MM.1S (cell line): ENCODE measurements at regions not wholly inside any gene's neighbourhood (a gene's known extent, or its start where the extent isn't known, plus 50 kb on each side); places are given as distances from the start of the nearest gene placed in this dataset.
"Not testable (repeated sequence)": the region's sequence is repeated elsewhere in the genome, so short reads cannot be mapped to it uniquely, and the experiment has no call there.

Source experiments
- EZH2 ChIP-seq: fragments of 300-600 bp; sonication (generic); optimal IDR thresholded peaks from 2 replicates; pipeline ENCODE3; 2017; ENCODE audit warnings: low read depth, mild to moderate bottlenecking, antibody characterized with exemption, low read length, mixed read lengths
- EZH2phosphoT487 ChIP-seq: fragments of 300-600 bp; sonication (generic); IDR thresholded peaks from 2 replicates; pipeline ENCODE4 v1.6.1; 2018; ENCODE audit warnings: antibody characterized with exemption, low read length
- TF ChIP-seq, protein P1 (sequence below): fragments of 300-600 bp; sonication (generic); IDR thresholded peaks from 2 replicates; pipeline ENCODE4 v1.5.1; 2016; ENCODE audit warnings: antibody characterized with exemption, low read length, mixed read lengths

DNA sequence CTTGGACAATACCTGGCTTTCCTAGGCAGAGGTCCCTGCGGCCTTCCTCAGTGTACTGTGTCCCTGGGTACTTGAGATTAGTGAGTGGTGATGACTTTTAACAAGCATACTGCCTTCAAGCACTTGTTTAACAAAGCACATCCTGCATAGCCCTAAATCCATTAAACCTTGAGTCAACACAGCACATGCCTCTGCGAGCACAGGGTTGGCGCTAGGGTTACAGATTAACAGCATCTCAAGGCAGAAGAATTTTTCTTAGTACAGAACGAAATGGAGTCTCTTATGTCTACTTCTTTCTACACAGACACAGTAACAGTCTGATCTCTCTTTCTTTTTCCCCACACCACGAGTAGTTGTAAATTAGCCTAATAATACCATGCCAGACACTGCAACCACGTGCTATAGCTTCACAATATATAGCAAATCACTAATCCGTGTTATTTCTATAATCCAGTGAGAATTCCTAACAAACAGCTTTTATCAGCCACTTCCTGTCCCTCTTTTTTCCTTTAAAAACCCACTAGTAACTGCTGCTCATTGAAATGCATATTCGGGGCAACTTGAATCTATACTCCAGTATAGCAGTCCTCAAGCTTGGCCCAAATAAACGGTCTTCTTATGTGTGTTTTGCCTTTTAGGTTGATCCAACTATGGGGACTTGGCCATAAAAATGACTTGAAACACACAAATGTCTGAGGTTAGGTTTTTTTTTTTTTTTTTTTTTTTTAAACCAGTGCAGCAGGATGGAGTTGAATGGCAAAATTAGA, 102.9 kb upstream of the MTLN start:
- TF ChIP-seq, protein P1, sequence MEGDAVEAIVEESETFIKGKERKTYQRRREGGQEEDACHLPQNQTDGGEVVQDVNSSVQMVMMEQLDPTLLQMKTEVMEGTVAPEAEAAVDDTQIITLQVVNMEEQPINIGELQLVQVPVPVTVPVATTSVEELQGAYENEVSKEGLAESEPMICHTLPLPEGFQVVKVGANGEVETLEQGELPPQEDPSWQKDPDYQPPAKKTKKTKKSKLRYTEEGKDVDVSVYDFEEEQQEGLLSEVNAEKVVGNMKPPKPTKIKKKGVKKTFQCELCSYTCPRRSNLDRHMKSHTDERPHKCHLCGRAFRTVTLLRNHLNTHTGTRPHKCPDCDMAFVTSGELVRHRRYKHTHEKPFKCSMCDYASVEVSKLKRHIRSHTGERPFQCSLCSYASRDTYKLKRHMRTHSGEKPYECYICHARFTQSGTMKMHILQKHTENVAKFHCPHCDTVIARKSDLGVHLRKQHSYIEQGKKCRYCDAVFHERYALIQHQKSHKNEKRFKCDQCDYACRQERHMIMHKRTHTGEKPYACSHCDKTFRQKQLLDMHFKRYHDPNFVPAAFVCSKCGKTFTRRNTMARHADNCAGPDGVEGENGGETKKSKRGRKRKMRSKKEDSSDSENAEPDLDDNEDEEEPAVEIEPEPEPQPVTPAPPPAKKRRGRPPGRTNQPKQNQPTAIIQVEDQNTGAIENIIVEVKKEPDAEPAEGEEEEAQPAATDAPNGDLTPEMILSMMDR, result not testable (repeated sequence)
- not testable (repeated sequence) for TF ChIP-seq EZH2, EZH2phosphoT487
